C4-2B (cell line): ENCODE measurements at regions not wholly inside any gene's neighbourhood (a gene's known extent, or its start where the extent isn't known, plus 50 kb on each side); places are given as distances from the start of the nearest gene placed in this dataset.

Experiments
- ZFX ChIP-seq: fragments of 450-650 bp; IDR thresholded peaks from 2 replicates; pipeline ENCODE4 v1.6.1; 2017
- TF ChIP-seq, protein P1 (sequence below): fragments of 450-650 bp; conservative IDR thresholded peaks from 2 replicates; pipeline ENCODE4 v1.5.1; 2017; ENCODE audit warnings: mild to moderate bottlenecking

DNA sequence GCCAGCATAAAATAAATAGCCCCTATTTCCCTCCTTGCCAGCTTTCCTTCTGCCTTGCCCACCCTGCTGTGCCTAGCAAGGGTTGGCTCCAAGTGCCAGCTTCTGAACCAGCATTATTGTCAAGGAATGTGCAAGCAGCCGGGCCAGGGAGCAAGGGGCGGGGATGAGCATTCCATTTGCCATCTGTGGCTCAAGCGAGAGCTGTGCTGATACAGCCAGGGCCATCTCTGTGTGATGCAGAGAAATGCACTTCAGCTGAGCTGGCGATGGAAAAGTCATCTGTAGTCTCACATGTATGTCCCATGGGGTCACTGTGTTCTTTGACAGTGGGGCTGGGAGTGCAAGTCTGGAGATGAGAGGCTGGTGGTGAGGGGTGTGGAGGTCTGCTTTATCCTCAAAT is 137.3 kb downstream of the SUDS3 start:
- TF ChIP-seq, protein P1, sequence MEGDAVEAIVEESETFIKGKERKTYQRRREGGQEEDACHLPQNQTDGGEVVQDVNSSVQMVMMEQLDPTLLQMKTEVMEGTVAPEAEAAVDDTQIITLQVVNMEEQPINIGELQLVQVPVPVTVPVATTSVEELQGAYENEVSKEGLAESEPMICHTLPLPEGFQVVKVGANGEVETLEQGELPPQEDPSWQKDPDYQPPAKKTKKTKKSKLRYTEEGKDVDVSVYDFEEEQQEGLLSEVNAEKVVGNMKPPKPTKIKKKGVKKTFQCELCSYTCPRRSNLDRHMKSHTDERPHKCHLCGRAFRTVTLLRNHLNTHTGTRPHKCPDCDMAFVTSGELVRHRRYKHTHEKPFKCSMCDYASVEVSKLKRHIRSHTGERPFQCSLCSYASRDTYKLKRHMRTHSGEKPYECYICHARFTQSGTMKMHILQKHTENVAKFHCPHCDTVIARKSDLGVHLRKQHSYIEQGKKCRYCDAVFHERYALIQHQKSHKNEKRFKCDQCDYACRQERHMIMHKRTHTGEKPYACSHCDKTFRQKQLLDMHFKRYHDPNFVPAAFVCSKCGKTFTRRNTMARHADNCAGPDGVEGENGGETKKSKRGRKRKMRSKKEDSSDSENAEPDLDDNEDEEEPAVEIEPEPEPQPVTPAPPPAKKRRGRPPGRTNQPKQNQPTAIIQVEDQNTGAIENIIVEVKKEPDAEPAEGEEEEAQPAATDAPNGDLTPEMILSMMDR: no peak
- TF ChIP-seq ZFX: no peak
